ENCODE measurements at regions not wholly inside any gene's neighbourhood (a gene's known extent, or its start where the extent isn't known, plus 50 kb on each side); places are given as distances from the start of the nearest gene placed in this dataset.

GRCh38 chr9:16211946-16212345 lies 658.5 kb downstream of the BNC2 start:
- no peak for DNase-seq
- no peak for TF ChIP-seq POLR2A (IDR thresholded peaks at IDR 0.05; ENCODE audit: low read length)
- no peak for TF ChIP-seq GATA1 (IDR thresholded peaks at IDR 0.05; ENCODE audit: low read depth, low read length)

GRCh38 chr9:16213781-16214515 lies 656.5 kb downstream of the BNC2 start:
- DNase-seq, result no peak
- no peak for TF ChIP-seq POLR2A (IDR thresholded peaks at IDR 0.05; ENCODE audit: low read length)
- no peak for TF ChIP-seq GATA1 (IDR thresholded peaks at IDR 0.05; ENCODE audit: low read depth, low read length)

GRCh38 chr9:16214677-16215352 lies 655.7 kb downstream of the BNC2 start:
- no peak for DNase-seq
- TF ChIP-seq GATA1 (IDR thresholded peaks at IDR 0.05; ENCODE audit: low read depth, low read length) (no peak), POLR2A (IDR thresholded peaks at IDR 0.05; ENCODE audit: low read length) (no peak)

GRCh38 chr9:16215353-16215680 lies 655.2 kb downstream of the BNC2 start:
- TF ChIP-seq POLR2A (IDR thresholded peaks at IDR 0.05; ENCODE audit: low read length), result no peak
- no peak for TF ChIP-seq GATA1 (IDR thresholded peaks at IDR 0.05; ENCODE audit: low read depth, low read length)
- no peak for DNase-seq

GRCh38 chr9:16217943-16218701 lies 652.3 kb downstream of the BNC2 start:
- DNase-seq, result no peak
- no peak for TF ChIP-seq GATA1 (IDR thresholded peaks at IDR 0.05; ENCODE audit: low read depth, low read length)
- no peak for TF ChIP-seq POLR2A (IDR thresholded peaks at IDR 0.05; ENCODE audit: low read length)

GRCh38 chr9:16221366-16221765 lies 649.1 kb downstream of the BNC2 start:
- TF ChIP-seq POLR2A (IDR thresholded peaks at IDR 0.05; ENCODE audit: low read length), result no peak
- TF ChIP-seq GATA1 (IDR thresholded peaks at IDR 0.05; ENCODE audit: low read depth, low read length), result no peak
- DNase-seq, result no peak

GRCh38 chr9:16221822-16222547 lies 648.5 kb downstream of the BNC2 start:
- no peak for DNase-seq
- no peak for TF ChIP-seq POLR2A (IDR thresholded peaks at IDR 0.05; ENCODE audit: low read length)
- no peak for TF ChIP-seq GATA1 (IDR thresholded peaks at IDR 0.05; ENCODE audit: low read depth, low read length)

- TF ChIP-seq GATA1 (IDR thresholded peaks at IDR 0.05; ENCODE audit: low read depth, low read length) (no peak), POLR2A (IDR thresholded peaks at IDR 0.05; ENCODE audit: low read length) (no peak)
- DNase-seq, result no peak
Observed at GRCh38 chr9:16223074-16223871, 647.2 kb downstream of the BNC2 start.

GRCh38 chr9:16230731-16231130 lies 639.7 kb downstream of the BNC2 start:
- TF ChIP-seq POLR2A (IDR thresholded peaks at IDR 0.05; ENCODE audit: low read length) (no peak), GATA1 (IDR thresholded peaks at IDR 0.05; ENCODE audit: low read depth, low read length) (no peak)

GRCh38 chr9:16236311-16236710 lies 634.2 kb downstream of the BNC2 start:
- no peak for DNase-seq
- TF ChIP-seq GATA1 (IDR thresholded peaks at IDR 0.05; ENCODE audit: low read depth, low read length) (no peak), POLR2A (IDR thresholded peaks at IDR 0.05; ENCODE audit: low read length) (no peak)

More at GRCh38 chr9:16230731-16231130, 639.7 kb downstream of the BNC2 start:
- no peak for DNase-seq

GRCh38 chr9:16236882-16237281 lies 633.6 kb downstream of the BNC2 start:
- TF ChIP-seq GATA1 (IDR thresholded peaks at IDR 0.05; ENCODE audit: low read depth, low read length) (no peak), POLR2A (IDR thresholded peaks at IDR 0.05; ENCODE audit: low read length) (no peak)
- DNase-seq, result no peak

GRCh38 chr9:16238623-16239138 lies 631.8 kb downstream of the BNC2 start:
- TF ChIP-seq POLR2A (IDR thresholded peaks at IDR 0.05; ENCODE audit: low read length) (no peak), GATA1 (IDR thresholded peaks at IDR 0.05; ENCODE audit: low read depth, low read length) (no peak)

GRCh38 chr9:16241231-16241630 lies 629.2 kb downstream of the BNC2 start:
- TF ChIP-seq POLR2A (IDR thresholded peaks at IDR 0.05; ENCODE audit: low read length), result no peak
- no peak for TF ChIP-seq GATA1 (IDR thresholded peaks at IDR 0.05; ENCODE audit: low read depth, low read length)
- no peak for DNase-seq

More at GRCh38 chr9:16238623-16239138, 631.8 kb downstream of the BNC2 start:
- DNase-seq, result no peak
